NT2/D1 (cell line): ENCODE measurements at regions not wholly inside any gene's neighbourhood (a gene's known extent, or its start where the extent isn't known, plus 50 kb on each side); places are given as distances from the start of the nearest gene placed in this dataset.

Experiments used
- SUZ12 ChIP-seq: IDR thresholded peaks from 2 replicates; pipeline ENCODE4 v1.6.1; 2011; ENCODE audit not compliant: insufficient read length, insufficient read depth; ENCODE audit errors: extremely low read depth
- YY1 ChIP-seq: IDR thresholded peaks from 2 replicates; pipeline ENCODE4 v1.6.1; 2011; ENCODE audit not compliant: insufficient read length, insufficient read depth
- ZNF274 ChIP-seq: IDR thresholded peaks from 2 replicates; pipeline ENCODE4 v1.6.1; 2011; ENCODE audit warnings: mild to moderate bottlenecking, low read depth, low read length

- TF ChIP-seq ZNF274 (no peak), SUZ12 (no peak), YY1 (no peak)
Observed at GRCh38 chr2:67965246-67965645, 97.6 kb downstream of the C1D start.
